Osteocyte (in vitro differentiated cells): ENCODE measurements at regions not wholly inside any gene's neighbourhood (a gene's known extent, or its start where the extent isn't known, plus 50 kb on each side); places are given as distances from the start of the nearest gene placed in this dataset.

ENCODE experiments used
- DNase-seq: peaks from one replicate; pipeline ENCODE4 v3.0.0; 2021; ENCODE audit warnings: mixed read lengths; ENCODE audit not compliant: unreplicated experiment; ENCODE audit errors: extremely low spot score
- H3K27ac Mint-ChIP-seq: one replicate; pipeline ENCODE4 v1.8.0; 2021; ENCODE audit warnings: mild to moderate bottlenecking, mixed read lengths; ENCODE audit not compliant: unreplicated experiment
- H3K27me3 Mint-ChIP-seq: one replicate; pipeline ENCODE4 v1.8.0; 2021; ENCODE audit warnings: mixed read lengths; ENCODE audit not compliant: unreplicated experiment
- H3K36me3 Mint-ChIP-seq: one replicate; pipeline ENCODE4 v1.8.0; 2021; ENCODE audit warnings: mixed read lengths; ENCODE audit not compliant: unreplicated experiment
- H3K4me1 Mint-ChIP-seq: one replicate; pipeline ENCODE4 v1.8.0; 2021; ENCODE audit warnings: mixed read lengths; ENCODE audit not compliant: unreplicated experiment
- H3K4me3 Mint-ChIP-seq: one replicate; pipeline ENCODE4 v1.8.0; 2021; ENCODE audit warnings: mild to moderate bottlenecking, moderate library complexity, mixed read lengths; ENCODE audit not compliant: unreplicated experiment
- H3K9me3 Mint-ChIP-seq: one replicate; pipeline ENCODE4 v1.8.0; 2021; ENCODE audit warnings: mixed read lengths; ENCODE audit not compliant: unreplicated experiment
- TF ChIP-seq, protein P1 (sequence below): fragments of 200-600 bp; sonication (generic); IDR thresholded peaks from 2 replicates; pipeline ENCODE4 v1.5.0; 2021; ENCODE audit warnings: antibody characterized with exemption, mild to moderate bottlenecking, moderate library complexity

DNA sequence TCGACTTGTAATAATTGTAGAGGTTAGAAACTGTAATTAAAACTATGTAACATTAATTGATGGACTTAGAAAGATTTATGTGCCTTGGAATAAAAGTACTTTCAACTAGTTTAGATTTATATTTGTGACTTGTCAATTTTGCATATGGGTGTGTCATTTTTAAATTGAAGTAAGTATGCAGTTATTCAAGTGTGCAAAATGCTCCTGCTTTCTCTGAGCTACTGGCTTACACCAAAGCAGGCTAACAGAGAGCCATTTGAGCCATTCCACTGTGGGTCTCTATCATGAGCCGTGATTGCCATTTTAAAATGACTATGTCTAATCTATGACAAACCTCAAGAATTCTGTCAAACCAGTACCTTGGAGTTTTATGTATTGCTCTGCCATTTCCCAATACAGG lies 345.0 kb upstream of the MDFIC2 start:
- TF ChIP-seq, protein P1, sequence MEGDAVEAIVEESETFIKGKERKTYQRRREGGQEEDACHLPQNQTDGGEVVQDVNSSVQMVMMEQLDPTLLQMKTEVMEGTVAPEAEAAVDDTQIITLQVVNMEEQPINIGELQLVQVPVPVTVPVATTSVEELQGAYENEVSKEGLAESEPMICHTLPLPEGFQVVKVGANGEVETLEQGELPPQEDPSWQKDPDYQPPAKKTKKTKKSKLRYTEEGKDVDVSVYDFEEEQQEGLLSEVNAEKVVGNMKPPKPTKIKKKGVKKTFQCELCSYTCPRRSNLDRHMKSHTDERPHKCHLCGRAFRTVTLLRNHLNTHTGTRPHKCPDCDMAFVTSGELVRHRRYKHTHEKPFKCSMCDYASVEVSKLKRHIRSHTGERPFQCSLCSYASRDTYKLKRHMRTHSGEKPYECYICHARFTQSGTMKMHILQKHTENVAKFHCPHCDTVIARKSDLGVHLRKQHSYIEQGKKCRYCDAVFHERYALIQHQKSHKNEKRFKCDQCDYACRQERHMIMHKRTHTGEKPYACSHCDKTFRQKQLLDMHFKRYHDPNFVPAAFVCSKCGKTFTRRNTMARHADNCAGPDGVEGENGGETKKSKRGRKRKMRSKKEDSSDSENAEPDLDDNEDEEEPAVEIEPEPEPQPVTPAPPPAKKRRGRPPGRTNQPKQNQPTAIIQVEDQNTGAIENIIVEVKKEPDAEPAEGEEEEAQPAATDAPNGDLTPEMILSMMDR: no peak
- H3K9me3 Mint-ChIP-seq: no peaks in the 10 kb centered on the region
- no peak overlapping the region for H3K27ac Mint-ChIP-seq
- no peaks in the 10 kb centered on the region for H3K36me3 Mint-ChIP-seq
- DNase-seq: no peak
- no peaks in the 10 kb centered on the region for H3K4me1 Mint-ChIP-seq
- H3K4me3 Mint-ChIP-seq: no peak overlapping the region
- peaks cover 71% of the 10 kb centered on the region for H3K27me3 Mint-ChIP-seq

- Mint-ChIP-seq H3K36me3 (no peaks in the 10 kb centered on the region), H3K9me3 (peaks cover 6% of the 10 kb centered on the region), H3K27me3 (peaks cover 36% of the 10 kb centered on the region), H3K4me3 (no peak overlapping the region), H3K27ac (no peak overlapping the region), H3K4me1 (no peaks in the 10 kb centered on the region)
- DNase-seq: no peak
- TF ChIP-seq, protein P1: no peak
These were observed 335.4 kb upstream of the MDFIC2 start for GRCh38 chr3:70647823-70648222.

GRCh38 chr3:70647094-70647493 lies 334.7 kb upstream of the MDFIC2 start:
- H3K27ac Mint-ChIP-seq: no peak overlapping the region
- H3K9me3 Mint-ChIP-seq: peaks cover 6% of the 10 kb centered on the region
- H3K36me3 Mint-ChIP-seq: peaks cover 3% of the 10 kb centered on the region
- TF ChIP-seq, protein P1: no peak
- no peak for DNase-seq
- H3K4me1 Mint-ChIP-seq: no peaks in the 10 kb centered on the region
- no peak overlapping the region for H3K4me3 Mint-ChIP-seq
- peaks cover 39% of the 10 kb centered on the region for H3K27me3 Mint-ChIP-seq

DNA sequence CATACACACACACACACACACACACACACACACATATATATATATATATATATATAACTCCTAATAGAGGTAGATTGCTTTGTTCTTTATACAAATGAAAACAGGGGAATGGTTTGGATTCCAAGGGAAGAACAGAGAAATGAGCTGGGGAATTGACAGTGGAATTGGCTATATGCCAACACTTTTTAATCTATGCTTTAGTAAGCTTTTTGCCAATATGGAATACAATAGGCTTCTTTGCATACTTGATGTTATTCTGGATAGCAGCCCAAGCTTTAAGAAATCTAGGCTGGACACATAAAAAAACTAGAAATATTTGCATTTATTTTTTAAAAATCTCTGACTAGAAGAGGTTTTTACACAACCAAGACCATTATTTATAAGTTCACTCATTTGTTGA lies 334.2 kb upstream of the MDFIC2 start:
- TF ChIP-seq, protein P1: no peak
- peaks cover 3% of the 10 kb centered on the region for H3K36me3 Mint-ChIP-seq
- H3K27me3 Mint-ChIP-seq: peaks cover 36% of the 10 kb centered on the region
- no peak overlapping the region for H3K4me3 Mint-ChIP-seq
- no peaks in the 10 kb centered on the region for H3K4me1 Mint-ChIP-seq
- H3K9me3 Mint-ChIP-seq: peaks cover 6% of the 10 kb centered on the region
- no peak overlapping the region for H3K27ac Mint-ChIP-seq
- no peak for DNase-seq

DNA sequence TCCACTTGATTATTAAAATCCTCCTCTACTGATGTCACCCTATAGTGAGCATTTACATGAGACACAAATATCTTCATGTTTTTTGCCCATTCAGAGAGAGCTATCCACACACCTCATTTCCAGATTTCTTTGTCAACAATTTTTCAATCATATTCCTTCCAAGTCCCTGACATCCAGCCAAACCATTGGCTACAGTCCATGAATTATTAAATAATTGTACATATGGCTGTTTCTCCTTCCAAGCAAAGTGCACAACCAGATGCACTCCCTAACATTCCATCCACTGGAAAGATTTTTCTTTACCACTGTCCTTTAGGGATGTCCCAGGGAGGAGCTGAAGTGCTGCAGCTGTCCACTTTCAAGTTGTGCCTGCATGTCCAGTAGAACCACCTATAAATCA lies 328.0 kb upstream of the MDFIC2 start:
- DNase-seq: no peak
- Mint-ChIP-seq H3K9me3 (peaks cover 9% of the 10 kb centered on the region), H3K36me3 (peaks cover 3% of the 10 kb centered on the region), H3K4me1 (no peaks in the 10 kb centered on the region), H3K4me3 (no peak overlapping the region), H3K27me3 (peaks cover 47% of the 10 kb centered on the region), H3K27ac (no peak overlapping the region)
- TF ChIP-seq, protein P1: no peak
